ENCODE measurements at regions not wholly inside any gene's neighbourhood (a gene's known extent, or its start where the extent isn't known, plus 50 kb on each side); places are given as distances from the start of the nearest gene placed in this dataset.

DNA sequence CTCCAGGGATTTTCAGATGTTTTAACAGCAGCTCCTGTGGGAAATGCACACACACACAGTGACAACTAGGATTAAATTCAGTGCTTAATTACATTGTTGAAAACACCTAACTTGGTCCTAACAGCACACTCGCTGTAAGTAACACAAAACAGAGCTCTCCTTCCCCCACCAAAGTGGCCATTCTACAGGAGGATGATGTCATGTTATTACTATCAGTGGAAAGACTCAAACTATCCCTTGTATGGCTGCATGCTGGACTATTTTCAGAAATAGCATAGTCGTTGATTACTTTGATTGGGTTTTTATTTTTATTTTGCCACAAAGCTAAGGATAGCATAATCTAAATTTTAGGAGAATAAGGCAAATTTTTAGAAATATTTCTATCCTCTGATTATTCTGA lies 406.3 kb downstream of the SPRY1 start:
- TF ChIP-seq, protein P1, sequence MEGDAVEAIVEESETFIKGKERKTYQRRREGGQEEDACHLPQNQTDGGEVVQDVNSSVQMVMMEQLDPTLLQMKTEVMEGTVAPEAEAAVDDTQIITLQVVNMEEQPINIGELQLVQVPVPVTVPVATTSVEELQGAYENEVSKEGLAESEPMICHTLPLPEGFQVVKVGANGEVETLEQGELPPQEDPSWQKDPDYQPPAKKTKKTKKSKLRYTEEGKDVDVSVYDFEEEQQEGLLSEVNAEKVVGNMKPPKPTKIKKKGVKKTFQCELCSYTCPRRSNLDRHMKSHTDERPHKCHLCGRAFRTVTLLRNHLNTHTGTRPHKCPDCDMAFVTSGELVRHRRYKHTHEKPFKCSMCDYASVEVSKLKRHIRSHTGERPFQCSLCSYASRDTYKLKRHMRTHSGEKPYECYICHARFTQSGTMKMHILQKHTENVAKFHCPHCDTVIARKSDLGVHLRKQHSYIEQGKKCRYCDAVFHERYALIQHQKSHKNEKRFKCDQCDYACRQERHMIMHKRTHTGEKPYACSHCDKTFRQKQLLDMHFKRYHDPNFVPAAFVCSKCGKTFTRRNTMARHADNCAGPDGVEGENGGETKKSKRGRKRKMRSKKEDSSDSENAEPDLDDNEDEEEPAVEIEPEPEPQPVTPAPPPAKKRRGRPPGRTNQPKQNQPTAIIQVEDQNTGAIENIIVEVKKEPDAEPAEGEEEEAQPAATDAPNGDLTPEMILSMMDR (conservative IDR thresholded peaks at IDR 0.05) = no peak

DNA sequence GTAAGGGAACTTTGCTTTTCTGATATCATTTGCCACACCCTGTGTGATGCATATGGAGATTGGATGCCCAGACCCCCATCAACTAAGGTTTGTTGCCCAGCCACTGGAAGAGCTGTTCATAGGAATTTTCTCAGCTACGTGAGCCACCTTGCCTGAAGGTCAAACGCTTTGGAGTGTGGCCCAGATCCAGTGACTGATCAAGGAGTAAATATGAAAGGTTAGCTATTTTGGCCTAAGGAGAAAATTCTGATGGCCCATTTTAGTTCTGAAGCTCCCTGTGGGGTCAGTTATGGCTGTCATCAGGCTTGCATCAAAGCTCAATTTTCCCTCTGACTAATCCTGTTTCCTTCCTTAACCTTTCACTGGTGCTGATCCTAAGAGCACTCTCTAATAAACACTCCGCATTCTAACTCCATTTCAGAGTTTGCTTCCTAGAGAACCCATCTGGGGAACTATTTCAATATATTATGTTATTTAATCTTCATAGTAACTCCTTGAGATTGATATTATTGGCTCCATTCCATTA lies 407.7 kb downstream of the SPRY1 start:
- Mint-ChIP-seq H3K36me3 (no peaks in the 10 kb centered on the region), H3K27ac (no peak overlapping the region), H3K27me3 (no peaks in the 10 kb centered on the region), H3K4me3 (no peak overlapping the region), H3K4me1 (ENCODE audit: unreplicated experiment) (peaks cover 8% of the 10 kb centered on the region), H3K9me3 (peaks cover 4% of the 10 kb centered on the region)
- TF ChIP-seq, protein P1 (conservative IDR thresholded peaks at IDR 0.05) = no peak
- no peak for DNase-seq (ENCODE audit: extremely low spot score, unreplicated experiment)

More for the DNA sequence above, 406.3 kb downstream of the SPRY1 start:
- Mint-ChIP-seq H3K36me3 (no peaks in the 10 kb centered on the region), H3K27ac (no peak overlapping the region), H3K4me1 (ENCODE audit: unreplicated experiment) (peaks cover 8% of the 10 kb centered on the region), H3K9me3 (peaks cover 15% of the 10 kb centered on the region), H3K27me3 (no peaks in the 10 kb centered on the region), H3K4me3 (no peak overlapping the region)
- no peak for DNase-seq (ENCODE audit: extremely low spot score, unreplicated experiment)

DNA sequence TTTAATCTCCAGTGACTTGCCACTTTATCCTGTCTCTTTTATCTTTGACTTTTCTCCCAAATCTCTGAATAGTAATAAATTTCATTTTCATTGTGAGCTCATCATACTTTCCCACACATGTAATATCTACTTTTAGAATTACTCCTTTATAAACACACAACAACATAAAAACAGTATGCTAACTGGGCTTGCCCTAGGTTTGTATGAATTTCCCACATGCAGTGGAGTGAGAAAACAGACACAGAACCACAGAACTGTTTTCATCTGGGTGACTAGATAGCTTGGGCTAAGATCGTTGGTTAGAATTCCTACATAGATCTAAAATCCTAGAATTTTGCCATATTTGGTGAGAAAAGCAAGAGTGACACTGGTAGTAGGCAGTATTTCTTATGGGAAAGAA lies 409.5 kb downstream of the SPRY1 start:
- no peak overlapping the region for H3K27ac Mint-ChIP-seq
- DNase-seq (ENCODE audit: extremely low spot score, unreplicated experiment) = no peak
- H3K4me1 Mint-ChIP-seq (ENCODE audit: unreplicated experiment) = peaks cover 15% of the 10 kb centered on the region
- H3K9me3 Mint-ChIP-seq = peaks cover 4% of the 10 kb centered on the region
- TF ChIP-seq, protein P1 (conservative IDR thresholded peaks at IDR 0.05) = no peak
- H3K4me3 Mint-ChIP-seq = no peak overlapping the region
- no peaks in the 10 kb centered on the region for H3K36me3 Mint-ChIP-seq
- H3K27me3 Mint-ChIP-seq = no peaks in the 10 kb centered on the region

DNA sequence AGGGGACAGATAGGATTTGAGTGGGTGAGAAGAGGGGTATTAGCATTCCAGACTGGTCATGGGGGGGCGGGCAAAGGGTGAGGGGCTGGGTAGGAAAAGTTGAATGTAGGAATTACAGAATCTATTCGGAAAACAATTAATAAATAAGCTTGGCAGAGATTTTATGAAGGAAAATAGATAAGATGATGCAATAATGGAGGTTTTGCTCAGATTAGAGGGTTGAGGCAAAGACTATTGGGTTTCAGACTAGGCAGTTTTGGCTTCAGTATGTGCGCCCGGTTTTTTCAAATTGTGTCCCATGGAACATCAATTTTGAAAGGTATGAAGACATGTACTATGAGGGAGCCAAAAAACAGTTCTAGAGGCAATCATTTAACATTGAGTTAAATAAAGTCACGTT lies 410.6 kb downstream of the SPRY1 start:
- DNase-seq (ENCODE audit: extremely low spot score, unreplicated experiment) = no peak
- no peaks in the 10 kb centered on the region for H3K36me3 Mint-ChIP-seq
- H3K4me1 Mint-ChIP-seq (ENCODE audit: unreplicated experiment) = peaks cover 26% of the 10 kb centered on the region
- TF ChIP-seq, protein P1 (conservative IDR thresholded peaks at IDR 0.05) = no peak
- H3K4me3 Mint-ChIP-seq = no peak overlapping the region
- H3K9me3 Mint-ChIP-seq = peaks cover 4% of the 10 kb centered on the region
- H3K27me3 Mint-ChIP-seq = no peaks in the 10 kb centered on the region
- no peak overlapping the region for H3K27ac Mint-ChIP-seq

DNA sequence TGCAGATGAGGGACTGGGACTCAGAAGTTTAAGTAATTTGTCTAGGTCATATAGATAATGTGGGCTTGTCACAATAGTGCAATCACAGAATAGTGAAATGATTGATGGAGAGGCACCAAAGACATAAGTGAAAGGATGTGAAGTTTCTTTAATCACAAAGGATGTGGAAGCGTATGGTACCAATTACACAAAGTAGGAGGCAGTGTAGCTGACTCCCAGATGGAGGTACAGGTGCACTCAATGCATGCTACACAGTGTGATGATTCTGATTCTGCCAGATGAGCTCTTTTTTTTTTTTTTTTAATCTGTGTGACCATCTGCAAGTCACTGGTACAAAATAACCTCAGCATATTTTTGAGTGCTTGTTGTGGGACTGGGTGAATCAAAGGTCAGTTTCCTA lies 411.3 kb downstream of the SPRY1 start:
- Mint-ChIP-seq H3K36me3 (no peaks in the 10 kb centered on the region), H3K27ac (no peak overlapping the region), H3K27me3 (no peaks in the 10 kb centered on the region), H3K4me3 (no peak overlapping the region), H3K9me3 (peaks cover 2% of the 10 kb centered on the region), H3K4me1 (ENCODE audit: unreplicated experiment) (peaks cover 24% of the 10 kb centered on the region)
- DNase-seq (ENCODE audit: extremely low spot score, unreplicated experiment) = no peak
- TF ChIP-seq, protein P1 (conservative IDR thresholded peaks at IDR 0.05) = no peak

DNA sequence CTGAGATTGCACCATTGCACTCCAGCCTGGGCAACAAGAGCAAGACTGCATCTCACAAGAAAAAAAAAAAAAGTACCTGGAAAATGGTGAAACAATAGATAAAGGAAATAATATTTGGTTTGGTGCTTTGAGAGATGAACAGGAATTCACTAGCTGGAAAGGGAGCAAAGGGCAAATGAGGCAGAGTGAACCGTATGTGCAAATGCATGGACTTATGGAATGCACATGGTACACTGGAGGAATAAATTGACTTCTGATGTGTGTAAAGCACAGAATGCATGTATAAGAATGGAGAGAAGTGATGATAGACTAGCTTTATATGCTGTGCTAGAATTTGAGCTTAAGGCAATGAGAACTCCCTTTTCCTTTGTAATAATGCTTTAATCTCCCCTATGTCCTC lies 413.3 kb downstream of the SPRY1 start:
- no peaks in the 10 kb centered on the region for H3K27me3 Mint-ChIP-seq
- no peaks in the 10 kb centered on the region for H3K36me3 Mint-ChIP-seq
- DNase-seq (ENCODE audit: extremely low spot score, unreplicated experiment) = no peak
- H3K4me1 Mint-ChIP-seq (ENCODE audit: unreplicated experiment) = peaks cover 22% of the 10 kb centered on the region
- H3K4me3 Mint-ChIP-seq = no peak overlapping the region
- H3K9me3 Mint-ChIP-seq = no peaks in the 10 kb centered on the region
- TF ChIP-seq, protein P1 (conservative IDR thresholded peaks at IDR 0.05) = no peak
- H3K27ac Mint-ChIP-seq = no peak overlapping the region
